ENCODE measurements at regions not wholly inside any gene's neighbourhood (a gene's known extent, or its start where the extent isn't known, plus 50 kb on each side); places are given as distances from the start of the nearest gene placed in this dataset.

DNA sequence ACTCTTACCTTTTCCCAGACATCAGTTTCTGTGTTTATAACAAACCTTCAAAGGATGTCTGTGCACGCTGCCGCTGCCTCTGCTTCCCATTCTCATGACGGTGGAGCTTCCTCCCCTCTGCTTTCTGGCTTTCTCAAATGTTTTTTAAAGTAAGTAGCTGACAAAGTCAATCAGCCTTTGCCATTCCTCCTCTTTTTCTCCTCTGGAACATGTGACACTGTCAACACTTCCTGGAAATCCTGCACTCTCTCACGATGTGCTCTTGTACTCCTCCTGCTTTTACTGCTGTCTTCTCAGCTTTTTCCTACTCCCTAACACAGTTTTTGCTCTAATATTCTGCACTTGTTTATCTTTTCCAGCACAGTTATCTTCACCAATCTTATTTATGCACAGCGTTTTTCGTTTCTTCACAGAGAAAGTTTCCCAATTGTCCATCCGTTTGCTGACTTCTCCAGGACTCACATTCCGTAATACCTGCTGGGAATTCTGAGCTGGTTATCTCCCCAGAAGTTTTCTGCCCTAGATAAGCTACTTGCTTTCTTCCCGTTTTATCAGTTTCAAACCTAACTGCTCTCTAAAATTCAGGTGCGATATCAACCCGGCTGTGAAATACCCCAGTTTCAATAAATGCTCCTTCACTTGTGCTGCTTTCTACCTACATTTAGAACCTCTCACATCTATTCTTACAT is 465.6 kb upstream of the AGA start:
- TF ChIP-seq CTCF (IDR thresholded peaks at IDR 0.05 in 2 of 3, conservative IDR thresholded peaks at IDR 0.05 in 1 of 3; ENCODE audit: borderline replicate concordance in 1 of 3, insufficient read depth in 1 of 3, low read depth in 2 of 3, low read length in 2 of 3) (no peak), ZBTB33 (IDR thresholded peaks at IDR 0.05; ENCODE audit: extremely low read depth, insufficient replicate concordance, low read length) (no peak), ELF1 (IDR thresholded peaks at IDR 0.05; ENCODE audit: borderline replicate concordance, low read depth) (no peak), POLR2A (IDR thresholded peaks at IDR 0.05; ENCODE audit: borderline replicate concordance, extremely low read depth, insufficient read depth, insufficient read length) (no peak), POLR2AphosphoS5 (IDR thresholded peaks at IDR 0.05; ENCODE audit: low read depth, low read length) (no peak), MAX (IDR thresholded peaks at IDR 0.05) (no peak), JUND (IDR thresholded peaks at IDR 0.05) (no peak), SP1 (IDR thresholded peaks at IDR 0.05; ENCODE audit: low read depth) (no peak), TCF7L2 (IDR thresholded peaks at IDR 0.05; ENCODE audit: borderline replicate concordance, extremely low read depth, insufficient read depth, insufficient read length) (no peak), CEBPB (IDR thresholded peaks at IDR 0.05; ENCODE audit: low read depth) (no peak), EZH2 (IDR thresholded peaks at IDR 0.05) (no peak), RAD21 (IDR thresholded peaks at IDR 0.05; ENCODE audit: low read depth) (no peak)

All from HCT116 (cell line).